ENCODE measurements at regions not wholly inside any gene's neighbourhood (a gene's known extent, or its start where the extent isn't known, plus 50 kb on each side); places are given as distances from the start of the nearest gene placed in this dataset.

DNA sequence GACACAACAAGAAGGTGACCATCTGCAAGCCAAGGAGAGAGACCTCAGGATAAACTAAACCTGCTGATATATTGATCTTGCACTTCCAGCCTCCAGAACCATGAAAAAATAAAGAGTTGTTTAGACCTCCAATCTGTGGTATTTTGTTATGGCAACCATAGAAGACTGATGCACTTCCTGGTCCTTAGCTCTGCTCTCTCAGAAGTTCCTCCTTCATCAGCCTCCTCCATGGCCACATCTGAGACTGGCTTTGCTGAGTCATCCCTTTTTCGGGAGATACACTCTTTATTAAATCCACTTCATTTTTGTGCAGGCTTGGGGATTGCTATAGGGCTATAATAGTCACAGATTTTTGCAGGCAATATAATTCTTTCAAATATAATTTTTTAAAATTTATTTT lies 89.6 kb upstream of the ATF7IP start:
- Histone ChIP-seq H3K9me3 (no peaks in the 10 kb centered on the region), H3K36me3 (no peaks in the 10 kb centered on the region), H3K27me3 (no peaks in the 10 kb centered on the region), H3K4me3 (no peak overlapping the region)
- DNase-seq = no peak

DNA sequence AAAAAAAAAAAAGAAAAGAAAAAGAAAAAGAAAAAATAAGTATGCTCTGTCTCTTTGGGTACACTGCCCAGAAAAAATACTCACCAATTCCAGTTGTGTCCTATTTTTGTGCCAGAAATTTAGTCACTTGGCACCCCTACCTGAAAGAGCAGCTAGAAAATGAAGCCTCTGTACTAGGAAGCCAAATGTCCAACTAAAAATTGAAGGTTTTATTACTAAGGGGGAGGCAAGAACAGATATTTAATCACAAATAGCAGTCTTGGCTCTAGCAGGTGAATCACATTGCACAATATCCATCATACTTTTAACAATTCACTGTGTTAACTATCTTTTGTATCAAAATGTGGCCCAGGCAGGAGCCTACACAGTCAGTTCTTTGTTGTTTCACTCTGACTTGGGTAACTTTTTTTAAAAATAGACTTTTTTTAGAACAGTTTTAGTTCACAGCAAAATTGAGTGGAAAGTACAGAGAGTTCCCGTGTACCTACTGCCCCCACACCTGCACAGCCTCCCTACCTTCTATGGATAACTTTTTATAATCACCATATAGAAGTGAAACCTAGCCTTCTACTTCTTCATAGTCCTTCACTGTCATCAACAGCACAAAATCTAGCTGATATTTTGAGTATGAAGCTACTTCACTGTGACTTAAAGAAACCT lies 87.1 kb upstream of the ATF7IP start:
- DNase-seq = peak; percentile 5
- H3K9me3 ChIP-seq = no peaks in the 10 kb centered on the region
- H3K36me3 ChIP-seq = no peaks in the 10 kb centered on the region
- no peak overlapping the region for H3K4me3 ChIP-seq
- H3K27me3 ChIP-seq = no peaks in the 10 kb centered on the region

- Histone ChIP-seq H3K27me3 (no peaks in the 10 kb centered on the region), H3K9me3 (no peaks in the 10 kb centered on the region), H3K4me3 (no peak overlapping the region), H3K36me3 (no peaks in the 10 kb centered on the region)
- DNase-seq = no peak
These were observed 85.6 kb upstream of the ATF7IP start for GRCh38 chr12:14279845-14280244.

DNA sequence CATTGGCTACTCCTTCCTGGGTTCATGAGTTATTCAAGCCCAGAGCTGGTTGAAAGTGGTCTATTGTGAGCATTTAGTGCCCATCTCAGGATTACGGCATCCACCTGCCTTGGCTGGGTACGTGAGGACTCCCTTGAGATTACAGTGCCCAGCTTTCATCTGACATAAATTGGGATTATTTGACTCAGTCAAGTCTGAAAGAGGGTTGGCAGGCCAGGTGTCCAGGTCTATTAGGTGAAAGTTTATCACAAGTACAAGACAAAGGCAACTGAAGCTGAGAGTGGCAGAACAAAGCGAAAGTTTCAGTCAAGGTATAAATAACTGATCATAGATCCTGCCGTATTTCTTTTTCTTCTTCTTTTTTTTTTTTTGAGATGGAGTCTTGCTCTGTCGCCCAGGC lies 84.6 kb upstream of the ATF7IP start:
- H3K27me3 ChIP-seq = no peaks in the 10 kb centered on the region
- no peaks in the 10 kb centered on the region for H3K9me3 ChIP-seq

GRCh38 chr12:14281539-14281938 lies 83.9 kb upstream of the ATF7IP start:
- DNase-seq = no peak
- no peak overlapping the region for H3K4me3 ChIP-seq

More for the DNA sequence above, 84.6 kb upstream of the ATF7IP start:
- no peak overlapping the region for H3K4me3 ChIP-seq
- DNase-seq = no peak
- no peaks in the 10 kb centered on the region for H3K36me3 ChIP-seq

GRCh38 chr12:14283489-14284144 lies 81.9 kb upstream of the ATF7IP start:
- H3K4me3 ChIP-seq = no peak overlapping the region
- no peaks in the 10 kb centered on the region for H3K9me3 ChIP-seq
- no peak for DNase-seq
- H3K36me3 ChIP-seq = no peaks in the 10 kb centered on the region
- H3K27me3 ChIP-seq = no peaks in the 10 kb centered on the region

More at GRCh38 chr12:14281539-14281938, 83.9 kb upstream of the ATF7IP start:
- H3K36me3 ChIP-seq = no peaks in the 10 kb centered on the region
- no peaks in the 10 kb centered on the region for H3K27me3 ChIP-seq
- no peaks in the 10 kb centered on the region for H3K9me3 ChIP-seq

GRCh38 chr12:14284184-14284722 lies 81.2 kb upstream of the ATF7IP start:
- Histone ChIP-seq H3K4me3 (no peak overlapping the region), H3K27me3 (no peaks in the 10 kb centered on the region), H3K9me3 (no peaks in the 10 kb centered on the region), H3K36me3 (no peaks in the 10 kb centered on the region)
- no peak for DNase-seq

GRCh38 chr12:14289601-14290000 lies 75.9 kb upstream of the ATF7IP start:
- no peak for DNase-seq
- Histone ChIP-seq H3K4me3 (no peak overlapping the region), H3K36me3 (no peaks in the 10 kb centered on the region), H3K9me3 (no peaks in the 10 kb centered on the region), H3K27me3 (no peaks in the 10 kb centered on the region)

DNA sequence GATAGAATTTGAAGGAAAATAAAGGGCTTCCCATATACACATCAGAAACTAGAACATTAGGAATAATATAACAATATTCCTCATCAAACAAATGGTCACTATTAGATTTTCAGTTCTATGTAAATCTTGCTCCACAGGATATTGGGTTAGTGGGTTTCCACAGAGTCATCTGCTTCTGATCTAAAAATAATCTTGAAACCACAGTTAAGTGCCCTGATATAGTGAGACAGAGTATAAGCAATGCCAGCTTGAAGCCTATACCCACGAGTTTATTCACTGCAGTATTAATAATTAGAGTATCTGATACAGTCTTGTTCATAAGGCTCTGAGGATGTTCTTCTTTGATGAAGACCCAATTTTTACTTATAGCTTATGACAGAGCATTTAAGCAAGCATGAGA lies 74.5 kb upstream of the ATF7IP start:
- Histone ChIP-seq H3K9me3 (no peaks in the 10 kb centered on the region), H3K4me3 (no peak overlapping the region), H3K27me3 (no peaks in the 10 kb centered on the region), H3K36me3 (no peaks in the 10 kb centered on the region)
- no peak for DNase-seq

DNA sequence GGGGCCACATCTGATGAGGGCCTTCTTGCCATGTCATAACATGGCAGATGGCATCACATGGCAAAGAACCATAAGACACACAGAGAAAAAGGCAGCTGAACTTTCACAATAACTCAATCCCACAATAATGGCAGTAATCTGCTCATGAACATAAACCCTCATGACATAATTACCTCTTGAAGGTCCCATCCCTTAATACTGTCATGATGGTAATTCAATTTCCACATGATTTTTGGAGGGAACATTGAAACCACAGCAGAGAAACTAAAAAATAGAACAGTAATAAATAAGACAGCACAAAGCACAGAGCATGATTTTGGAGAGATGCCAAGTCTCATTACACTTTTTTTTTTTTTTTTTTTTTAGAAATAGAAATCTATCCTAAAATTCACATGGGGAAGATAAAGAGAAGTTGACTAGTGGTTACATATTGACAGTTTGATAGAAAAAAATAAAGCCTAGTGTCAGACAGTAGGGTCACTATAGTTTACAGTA lies 61.8 kb upstream of the ATF7IP start:
- Histone ChIP-seq H3K9me3 (no peaks in the 10 kb centered on the region), H3K27me3 (no peaks in the 10 kb centered on the region), H3K4me3 (no peak overlapping the region), H3K36me3 (no peaks in the 10 kb centered on the region)
- no peak for DNase-seq

GRCh38 chr12:14307004-14307403 lies 58.5 kb upstream of the ATF7IP start:
- no peaks in the 10 kb centered on the region for H3K9me3 ChIP-seq
- H3K4me3 ChIP-seq = no peak overlapping the region
- no peaks in the 10 kb centered on the region for H3K27me3 ChIP-seq
- no peak for DNase-seq
- H3K36me3 ChIP-seq = no peaks in the 10 kb centered on the region

- no peak for DNase-seq
- Histone ChIP-seq H3K9me3 (no peaks in the 10 kb centered on the region), H3K4me3 (no peak overlapping the region), H3K36me3 (no peaks in the 10 kb centered on the region), H3K27me3 (no peaks in the 10 kb centered on the region)
These were observed 57.0 kb upstream of the ATF7IP start for GRCh38 chr12:14308516-14308915.

DNA sequence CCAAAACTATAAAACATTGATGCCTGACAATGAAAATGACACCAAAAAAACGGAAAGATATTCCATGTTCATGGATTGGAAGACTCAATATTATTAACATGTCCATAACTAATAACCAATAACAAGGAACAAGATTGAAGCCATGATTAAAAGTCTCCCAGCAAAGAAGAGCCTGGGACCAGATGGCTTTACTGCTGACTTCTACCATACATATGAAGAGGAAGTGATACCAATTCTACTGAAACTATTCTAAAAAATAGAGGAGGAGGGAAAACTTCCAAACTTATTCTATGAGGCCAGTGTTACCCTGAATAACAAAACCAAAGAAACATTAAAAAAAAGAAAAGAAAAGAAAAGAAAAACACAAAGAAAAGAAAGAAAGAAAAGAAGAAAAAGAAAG lies 54.6 kb upstream of the ATF7IP start:
- no peaks in the 10 kb centered on the region for H3K9me3 ChIP-seq
- no peaks in the 10 kb centered on the region for H3K36me3 ChIP-seq
- H3K27me3 ChIP-seq = no peaks in the 10 kb centered on the region
- no peak for DNase-seq
- H3K4me3 ChIP-seq = no peak overlapping the region

GRCh38 chr12:14313379-14314138 lies 51.9 kb upstream of the ATF7IP start:
- H3K27me3 ChIP-seq = no peaks in the 10 kb centered on the region
- H3K9me3 ChIP-seq = no peaks in the 10 kb centered on the region
- no peaks in the 10 kb centered on the region for H3K36me3 ChIP-seq
- H3K4me3 ChIP-seq = no peak overlapping the region
- no peak for DNase-seq

DNA sequence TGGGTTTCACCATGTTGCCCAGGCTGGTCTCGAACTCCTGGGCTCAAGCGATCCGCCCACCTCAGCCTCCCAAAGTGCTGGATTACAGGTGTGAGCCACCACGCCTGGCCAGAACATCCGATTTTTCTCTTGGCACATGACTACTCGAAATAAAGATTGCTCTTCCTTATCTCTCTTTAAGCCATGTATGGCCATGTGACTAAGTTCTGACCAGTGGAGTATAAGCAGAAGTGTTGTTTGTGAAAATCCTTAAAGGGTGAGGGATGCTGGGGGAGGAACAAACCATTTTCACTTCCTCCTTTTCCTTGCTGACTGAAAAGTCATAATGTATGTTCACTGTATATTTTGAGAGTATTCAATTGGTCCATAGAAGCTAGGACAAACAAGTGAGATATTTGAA lies 50.7 kb upstream of the ATF7IP start:
- H3K36me3 ChIP-seq = no peaks in the 10 kb centered on the region
- H3K9me3 ChIP-seq = no peaks in the 10 kb centered on the region
- H3K27me3 ChIP-seq = no peaks in the 10 kb centered on the region
- DNase-seq = no peak
- H3K4me3 ChIP-seq = no peak overlapping the region

- H3K4me3 ChIP-seq = no peak overlapping the region
- H3K36me3 ChIP-seq = no peaks in the 10 kb centered on the region
- no peaks in the 10 kb centered on the region for H3K27me3 ChIP-seq
- H3K9me3 ChIP-seq = no peaks in the 10 kb centered on the region
- no peak for DNase-seq
These were observed 50.0 kb upstream of the ATF7IP start for GRCh38 chr12:14315501-14315900.

Measured in MG63 (cell line).